Astrocyte (in vitro differentiated cells and primary cell): ENCODE measurements at regions not wholly inside any gene's neighbourhood (a gene's known extent, or its start where the extent isn't known, plus 50 kb on each side); places are given as distances from the start of the nearest gene placed in this dataset.

Source experiments
- DNase-seq: peaks from one replicate; pipeline ENCODE4 v3.0.0-alpha.2; 2010; ENCODE audit warnings: low read depth
- FAIRE-seq: peaks from 2 replicates; lab custom pipeline; 2011; peaks lifted over from hg19 to GRCh38; lab: Jason Lieb, UNC
- H2AFZ ChIP-seq: 2 replicates; pipeline ENCODE4 v1.6.0; 2012; ENCODE audit warnings: low read depth, low read length, inconsistent platforms
- H3K27ac ChIP-seq: 2 replicates; pipeline ENCODE4 v1.5.1; 2011; ENCODE audit warnings: low read depth, low read length, inconsistent platforms
- H3K27me3 ChIP-seq: 2 replicates; pipeline ENCODE4 v1.6.0; 2011; ENCODE audit warnings: low read length, inconsistent platforms; ENCODE audit not compliant: insufficient read depth
- H3K36me3 ChIP-seq: 2 replicates; pipeline ENCODE4 v1.5.1; 2011; ENCODE audit warnings: low read length, inconsistent platforms; ENCODE audit not compliant: insufficient read depth
- H3K4me1 ChIP-seq: 2 replicates; pipeline ENCODE4 v1.5.1; 2011; ENCODE audit warnings: low read length, inconsistent platforms; ENCODE audit not compliant: insufficient read depth
- H3K4me2 ChIP-seq: 2 replicates; pipeline ENCODE4 v1.6.0; 2012; ENCODE audit warnings: low read length, inconsistent platforms
- H3K4me3 ChIP-seq: 2 replicates; pipeline ENCODE4 v1.5.1; 2011; ENCODE audit warnings: low read depth, mild to moderate bottlenecking, low read length, inconsistent platforms; ENCODE audit not compliant: insufficient read depth
- H3K79me2 ChIP-seq: 2 replicates; pipeline ENCODE4 v1.6.0; 2012; ENCODE audit warnings: mild to moderate bottlenecking, low read length, inconsistent platforms; ENCODE audit not compliant: insufficient read depth
- H3K9ac ChIP-seq: 2 replicates; pipeline ENCODE4 v1.6.0; 2012; ENCODE audit warnings: mild to moderate bottlenecking, low read length, inconsistent platforms
- H3K9me3 ChIP-seq: 2 replicates; pipeline ENCODE4 v1.5.1; 2012; ENCODE audit warnings: low read depth, mild to moderate bottlenecking, low read length, inconsistent platforms; ENCODE audit not compliant: insufficient read depth
- H4K20me1 ChIP-seq: 2 replicates; pipeline ENCODE4 v1.6.0; 2012; ENCODE audit warnings: low read length, inconsistent platforms; ENCODE audit not compliant: insufficient read depth
- H3K27ac Mint-ChIP-seq: one replicate; pipeline ENCODE4 v1.8.0; 2021; ENCODE audit warnings: mild to moderate bottlenecking, mixed read lengths; ENCODE audit not compliant: unreplicated experiment
- H3K27me3 Mint-ChIP-seq: one replicate; pipeline ENCODE4 v1.8.0; 2021; ENCODE audit warnings: low read depth, mixed read lengths; ENCODE audit not compliant: unreplicated experiment
- H3K36me3 Mint-ChIP-seq: one replicate; pipeline ENCODE4 v1.8.0; 2021; ENCODE audit warnings: low read depth, mixed read lengths; ENCODE audit not compliant: unreplicated experiment
- H3K4me1 Mint-ChIP-seq: one replicate; pipeline ENCODE4 v1.8.0; 2021; ENCODE audit warnings: low read depth, mixed read lengths; ENCODE audit not compliant: unreplicated experiment
- H3K4me3 Mint-ChIP-seq: one replicate; pipeline ENCODE4 v1.8.0; 2021; ENCODE audit warnings: mild to moderate bottlenecking, moderate library complexity, mixed read lengths; ENCODE audit not compliant: unreplicated experiment
- H3K9me3 Mint-ChIP-seq: one replicate; pipeline ENCODE4 v1.8.0; 2021; ENCODE audit warnings: mild to moderate bottlenecking, mixed read lengths; ENCODE audit not compliant: unreplicated experiment
- CTCF ChIP-seq: IDR thresholded peaks from 2 replicates; pipeline ENCODE4 v1.5.1; 2011; ENCODE audit warnings: low read depth, mild to moderate bottlenecking, inconsistent platforms, low read length, moderate library complexity; ENCODE audit not compliant: insufficient read depth
- EZH2 ChIP-seq: IDR thresholded peaks from 2 replicates; pipeline ENCODE4 v1.6.1; 2012; ENCODE audit warnings: mild to moderate bottlenecking, low read length, inconsistent platforms; ENCODE audit not compliant: insufficient read depth

GRCh38 chr4:156517546-156517945, 454.1 kb downstream of the PDGFC start:
- Histone ChIP-seq H4K20me1 (no peaks in the 10 kb centered on the region), H2AFZ (no peak overlapping the region), H3K27me3 (no peaks in the 10 kb centered on the region), H3K79me2 (no peaks in the 10 kb centered on the region), H3K4me3 (no peak overlapping the region), H3K9ac (no peak overlapping the region), H3K27ac (no peak overlapping the region), H3K36me3 (no peaks in the 10 kb centered on the region), H3K9me3 (no peaks in the 10 kb centered on the region), H3K4me1 (no peaks in the 10 kb centered on the region), H3K4me2 (no peak overlapping the region)
- H3K4me1 Mint-ChIP-seq: peaks cover 6% of the 10 kb centered on the region
- H3K27me3 Mint-ChIP-seq: no peaks in the 10 kb centered on the region
- H3K36me3 Mint-ChIP-seq: no peaks in the 10 kb centered on the region
- no peaks in the 10 kb centered on the region for H3K9me3 Mint-ChIP-seq
- TF ChIP-seq CTCF (no peak), EZH2 (no peak)
- H3K27ac Mint-ChIP-seq: no peak overlapping the region
- DNase-seq: no peak
- FAIRE-seq: peak; percentile 20
- no peak overlapping the region for H3K4me3 Mint-ChIP-seq

DNA sequence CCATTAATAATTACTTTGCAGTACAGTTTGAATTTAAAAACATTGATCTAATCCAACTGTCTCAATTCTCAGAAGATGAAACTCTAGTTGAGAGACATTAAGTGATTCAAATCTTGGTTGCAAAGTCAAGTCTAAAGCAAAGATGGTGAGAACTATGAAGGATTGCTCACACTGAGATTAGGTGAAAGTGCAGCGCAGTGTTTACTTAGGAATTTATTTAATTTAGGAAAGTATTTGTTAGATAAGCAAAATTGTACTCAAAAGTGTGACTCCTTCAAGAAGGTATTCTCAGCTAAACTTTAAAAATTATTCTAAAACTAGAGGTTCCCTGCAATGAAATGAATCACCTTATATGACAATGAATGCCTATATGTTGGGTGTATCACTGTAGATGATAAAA, 454.9 kb downstream of the PDGFC start:
- Histone ChIP-seq H3K9me3 (no peaks in the 10 kb centered on the region), H3K4me3 (no peak overlapping the region), H3K27ac (no peak overlapping the region), H3K4me1 (no peaks in the 10 kb centered on the region), H3K4me2 (no peak overlapping the region), H4K20me1 (no peaks in the 10 kb centered on the region), H3K79me2 (no peaks in the 10 kb centered on the region), H3K27me3 (no peaks in the 10 kb centered on the region), H3K9ac (no peak overlapping the region), H3K36me3 (no peaks in the 10 kb centered on the region), H2AFZ (no peak overlapping the region)
- no peak for TF ChIP-seq EZH2
- no peak for TF ChIP-seq CTCF
- H3K36me3 Mint-ChIP-seq: no peaks in the 10 kb centered on the region
- DNase-seq: no peak
- H3K9me3 Mint-ChIP-seq: no peaks in the 10 kb centered on the region
- no peaks in the 10 kb centered on the region for H3K27me3 Mint-ChIP-seq
- FAIRE-seq: peak; percentile 20
- H3K27ac Mint-ChIP-seq: no peak overlapping the region
- H3K4me3 Mint-ChIP-seq: no peak overlapping the region
- peaks cover 6% of the 10 kb centered on the region for H3K4me1 Mint-ChIP-seq

- no peaks in the 10 kb centered on the region for H3K27me3 Mint-ChIP-seq
- Histone ChIP-seq H3K79me2 (no peaks in the 10 kb centered on the region), H3K4me1 (no peaks in the 10 kb centered on the region), H3K27ac (no peak overlapping the region), H3K27me3 (no peaks in the 10 kb centered on the region), H4K20me1 (no peaks in the 10 kb centered on the region), H2AFZ (no peak overlapping the region), H3K36me3 (no peaks in the 10 kb centered on the region), H3K9ac (no peak overlapping the region), H3K4me2 (no peak overlapping the region), H3K9me3 (no peaks in the 10 kb centered on the region), H3K4me3 (no peak overlapping the region)
- no peak for FAIRE-seq
- TF ChIP-seq EZH2 (no peak), CTCF (no peak)
- no peaks in the 10 kb centered on the region for H3K9me3 Mint-ChIP-seq
- no peak overlapping the region for H3K4me3 Mint-ChIP-seq
- H3K36me3 Mint-ChIP-seq: no peaks in the 10 kb centered on the region
- DNase-seq: no peak
- H3K27ac Mint-ChIP-seq: no peak overlapping the region
- peaks cover 6% of the 10 kb centered on the region for H3K4me1 Mint-ChIP-seq
These were observed 456.3 kb downstream of the PDGFC start for GRCh38 chr4:156515295-156515694.
